Astrocyte of the cerebellum (primary cell): ENCODE measurements at regions not wholly inside any gene's neighbourhood (a gene's known extent, or its start where the extent isn't known, plus 50 kb on each side); places are given as distances from the start of the nearest gene placed in this dataset.

Source experiments
- DNase-seq: peaks from one replicate; pipeline ENCODE4 v3.0.0-alpha.2; 2011; ENCODE audit warnings: low read depth
- H3K4me3 ChIP-seq: 2 replicates; pipeline ENCODE4 v1.5.1; 2011; ENCODE audit warnings: mild to moderate bottlenecking, low read depth, low read length, moderate library complexity
- in situ Hi-C: cut with HindIII; loops from 2 replicates; pipeline ENCODE4 v1.10.0; 2017; ENCODE audit warnings: low sequenced_read_pairs
- TF ChIP-seq, protein P1 (sequence below): IDR thresholded peaks from 2 replicates; pipeline ENCODE4 v1.5.1; 2012; ENCODE audit warnings: low read length, low read depth, moderate library complexity, mild to moderate bottlenecking; ENCODE audit errors: missing control alignments

DNA sequence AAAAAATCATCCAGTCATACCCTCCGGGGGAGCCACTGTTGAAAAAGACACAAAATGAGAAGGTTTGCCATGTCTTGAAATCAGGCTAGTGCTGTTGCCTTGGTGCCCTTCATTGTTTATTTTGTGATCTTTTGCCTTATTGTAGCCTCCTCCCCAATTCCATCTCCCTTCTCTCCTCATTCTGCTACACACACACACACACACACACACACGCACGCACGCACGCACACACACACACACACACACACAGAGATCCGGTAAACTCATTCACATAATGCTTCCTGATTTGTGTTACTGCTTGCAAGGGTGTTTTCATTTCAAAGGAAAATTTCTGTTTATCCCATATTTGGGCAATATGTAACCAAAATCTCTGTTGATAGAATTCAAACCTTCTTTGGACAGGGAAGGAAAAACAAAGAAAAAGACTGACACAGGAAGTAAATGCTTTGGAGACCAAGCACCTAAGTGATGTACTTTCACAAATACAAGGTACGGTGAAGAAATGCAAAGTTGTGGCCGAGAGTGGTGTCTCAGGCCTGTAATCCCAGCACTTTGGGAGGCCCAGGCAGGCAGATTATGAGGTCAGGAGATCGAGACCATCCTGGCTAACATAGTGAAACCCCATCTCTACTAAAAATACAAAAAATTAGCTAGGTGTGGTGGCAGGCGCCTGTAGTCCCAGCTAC, 141.1 kb upstream of the CDK13 start:
- TF ChIP-seq, protein P1, sequence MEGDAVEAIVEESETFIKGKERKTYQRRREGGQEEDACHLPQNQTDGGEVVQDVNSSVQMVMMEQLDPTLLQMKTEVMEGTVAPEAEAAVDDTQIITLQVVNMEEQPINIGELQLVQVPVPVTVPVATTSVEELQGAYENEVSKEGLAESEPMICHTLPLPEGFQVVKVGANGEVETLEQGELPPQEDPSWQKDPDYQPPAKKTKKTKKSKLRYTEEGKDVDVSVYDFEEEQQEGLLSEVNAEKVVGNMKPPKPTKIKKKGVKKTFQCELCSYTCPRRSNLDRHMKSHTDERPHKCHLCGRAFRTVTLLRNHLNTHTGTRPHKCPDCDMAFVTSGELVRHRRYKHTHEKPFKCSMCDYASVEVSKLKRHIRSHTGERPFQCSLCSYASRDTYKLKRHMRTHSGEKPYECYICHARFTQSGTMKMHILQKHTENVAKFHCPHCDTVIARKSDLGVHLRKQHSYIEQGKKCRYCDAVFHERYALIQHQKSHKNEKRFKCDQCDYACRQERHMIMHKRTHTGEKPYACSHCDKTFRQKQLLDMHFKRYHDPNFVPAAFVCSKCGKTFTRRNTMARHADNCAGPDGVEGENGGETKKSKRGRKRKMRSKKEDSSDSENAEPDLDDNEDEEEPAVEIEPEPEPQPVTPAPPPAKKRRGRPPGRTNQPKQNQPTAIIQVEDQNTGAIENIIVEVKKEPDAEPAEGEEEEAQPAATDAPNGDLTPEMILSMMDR = no peak
- in situ Hi-C loops = no loop called here
- no peak overlapping the region for H3K4me3 ChIP-seq
- no peak for DNase-seq

DNA sequence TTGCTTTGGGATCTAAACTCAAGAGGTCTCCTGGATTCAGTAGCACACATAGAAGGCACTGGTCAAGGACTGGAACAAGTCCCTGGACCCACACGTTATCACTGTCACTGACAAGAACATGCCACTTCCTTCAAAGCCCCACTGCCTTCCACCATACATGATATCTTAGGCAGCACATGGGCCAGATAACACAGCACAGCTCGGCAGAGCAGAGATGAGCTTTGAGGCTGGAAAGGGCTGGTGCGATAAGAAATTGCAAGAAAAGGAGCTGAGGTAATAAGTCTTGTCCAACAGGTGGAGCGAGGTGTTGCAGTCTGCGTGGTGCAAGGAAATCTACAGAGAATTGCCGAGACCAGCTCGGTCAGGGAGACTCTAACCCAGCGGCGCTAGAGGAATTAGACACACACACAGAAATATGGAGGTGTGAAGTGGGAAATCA, 139.8 kb upstream of the CDK13 start:
- in situ Hi-C loops = no loop called here
- no peak overlapping the region for H3K4me3 ChIP-seq
- no peak for DNase-seq
- TF ChIP-seq, protein P1 = no peak

DNA sequence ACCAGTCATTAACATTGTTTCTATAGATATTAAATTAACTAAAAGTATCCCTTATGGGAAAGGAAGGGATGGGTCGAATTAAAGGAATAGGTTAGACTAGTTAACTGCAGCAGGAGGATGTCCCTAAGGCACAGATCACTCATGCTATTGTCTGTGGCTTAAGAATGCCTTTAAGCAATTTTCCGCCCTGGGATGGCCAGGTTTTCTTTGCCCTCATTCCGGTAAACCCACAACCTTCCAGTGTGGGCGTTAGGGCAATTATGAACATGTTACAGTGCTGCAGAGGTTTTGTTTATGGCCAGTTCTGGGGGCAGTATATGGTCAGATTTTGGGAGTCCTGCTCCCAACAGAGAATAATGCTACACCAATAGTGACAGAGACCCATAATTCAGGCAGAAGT, 139.3 kb upstream of the CDK13 start:
- in situ Hi-C loops = no loop called here

DNA sequence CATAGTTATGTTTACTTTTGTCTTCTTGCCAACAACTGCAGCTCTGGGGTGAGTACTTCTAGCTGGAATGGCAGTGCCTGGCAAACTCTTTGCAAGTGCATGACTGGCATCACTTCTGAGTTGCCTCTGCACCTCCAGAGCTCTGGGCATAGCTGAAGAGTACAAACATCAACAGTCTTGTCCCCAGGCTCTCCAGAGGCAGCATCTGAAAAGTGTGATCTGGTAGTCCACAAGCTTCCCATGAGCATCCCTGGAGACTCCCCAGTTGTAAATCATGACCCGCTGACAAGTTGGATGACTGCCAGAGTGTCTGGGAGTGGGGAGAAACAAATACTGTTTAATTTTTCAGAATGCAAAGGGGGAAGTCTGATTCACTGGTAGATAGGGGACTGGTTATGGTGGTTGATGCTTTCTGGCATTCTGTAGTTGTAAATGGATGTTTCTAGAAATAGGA, 138.9 kb upstream of the CDK13 start:
- DNase-seq = no peak
- no peak overlapping the region for H3K4me3 ChIP-seq
- TF ChIP-seq, protein P1 = no peak
- in situ Hi-C loops = no loop called here

More for the DNA sequence above, 139.3 kb upstream of the CDK13 start:
- no peak overlapping the region for H3K4me3 ChIP-seq
- DNase-seq = no peak
- TF ChIP-seq, protein P1 = no peak

DNA sequence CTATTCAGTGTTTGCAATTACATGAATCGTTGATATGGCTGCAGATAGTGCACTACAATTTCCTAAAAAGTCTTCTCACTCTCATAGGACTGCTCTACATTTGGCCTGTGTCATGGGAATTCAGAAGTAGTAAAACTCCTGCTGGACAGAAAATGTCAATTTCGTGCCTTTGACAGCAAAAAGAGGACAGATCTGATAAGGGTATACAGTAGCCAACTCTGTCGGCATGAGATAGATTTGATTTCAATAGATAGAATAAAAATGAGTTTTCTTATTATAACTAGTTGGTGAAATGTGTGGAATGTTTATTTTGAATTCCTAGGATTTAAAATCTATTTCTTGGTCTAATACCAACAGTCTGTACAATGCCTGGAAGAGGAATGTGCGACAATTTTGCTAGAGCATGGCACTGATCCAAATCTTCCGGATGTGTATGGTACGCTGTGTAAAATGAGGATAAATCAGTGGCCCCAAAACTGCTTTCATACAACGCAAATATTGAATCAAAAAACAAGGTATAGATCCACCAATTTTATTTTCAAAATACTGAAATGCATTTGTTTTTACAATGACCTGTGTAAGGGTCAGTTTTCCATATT, 133.5 kb upstream of the CDK13 start:
- in situ Hi-C loops = no loop called here
- TF ChIP-seq, protein P1 = no peak
- no peak overlapping the region for H3K4me3 ChIP-seq
- DNase-seq = no peak

DNA sequence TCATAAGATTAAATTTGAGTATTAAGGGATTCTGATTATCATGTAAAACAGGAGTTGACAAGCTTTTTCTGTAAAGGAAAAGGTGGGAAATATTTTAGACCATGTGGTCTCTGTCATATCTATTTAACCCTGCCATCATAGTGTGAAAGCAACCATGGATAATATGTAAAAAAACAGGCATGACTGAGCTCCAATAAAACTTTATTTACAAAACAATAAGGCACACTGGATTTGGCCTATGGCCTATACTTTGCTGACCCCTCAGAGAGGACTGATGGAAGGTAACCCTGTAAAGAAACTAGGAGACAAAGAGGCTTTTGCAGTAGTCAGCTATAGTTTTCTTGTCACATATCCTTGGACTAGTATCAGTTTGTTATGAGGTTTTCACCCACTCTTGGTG, 130.5 kb upstream of the CDK13 start:
- no peak overlapping the region for H3K4me3 ChIP-seq

More for the DNA sequence above, 130.5 kb upstream of the CDK13 start:
- in situ Hi-C loops = no loop called here
- TF ChIP-seq, protein P1 = no peak
- DNase-seq = no peak
